ENCODE measurements at regions not wholly inside any gene's neighbourhood (a gene's known extent, or its start where the extent isn't known, plus 50 kb on each side); places are given as distances from the start of the nearest gene placed in this dataset.

- H3K27me3 ChIP-seq (replicated peaks in 2 of 5; ENCODE audit: control insufficient read depth in 4 of 5, insufficient read depth in 5 of 5, low read length in 4 of 5), result no peaks in the 10 kb centered on the region
- no peaks in the 10 kb centered on the region for H3K4me1 ChIP-seq (ENCODE audit: control extremely low read depth in 1 of 4, control insufficient read depth in 4 of 4, insufficient read depth in 4 of 4, low read length in 3 of 4)
- CTCF ChIA-PET, result no interaction called here
- POLR2A ChIA-PET, result no interaction called here
- WGBS (ENCODE audit: insufficient coverage), result no CpG with 5 or more reads among the region's 2 CpGs
- DNase-seq, result no peak
- no peaks in the 10 kb centered on the region for H3K36me3 ChIP-seq (ENCODE audit: control insufficient read depth in 4 of 4, insufficient read depth in 4 of 4, low read length in 3 of 4)
- H3K27ac ChIP-seq (ENCODE audit: insufficient read depth in 1 of 2, low read depth in 1 of 2, low read length in 2 of 2, poor library complexity in 1 of 2, severe bottlenecking in 2 of 2), result no peak overlapping the region
- H3K9me3 ChIP-seq (ENCODE audit: control extremely low read depth in 1 of 5, control insufficient read depth in 4 of 5, insufficient read depth in 2 of 5, low read depth in 1 of 5, low read length in 4 of 5), result peaks cover 0 to 3% (median 0%) of the 10 kb centered on the region in 5 experiments
- no peak overlapping the region for H3K4me3 ChIP-seq (ENCODE audit: control insufficient read depth in 1 of 7, extremely low read depth in 1 of 7, insufficient read depth in 4 of 7, low read depth in 2 of 7, low read length in 6 of 7)
These were observed 697.4 kb downstream of the CBLN2 start for GRCh38 chr18:71846716-71847115.

- ChIA-PET CTCF (interaction anchor here (1.2 kb wide), 1 partner anchor 60 kb away, joined by 3 read pairs; no protein-coding TSS in a partner anchor), POLR2A (no interaction called here)
- no CpG with 5 or more reads among the region's 5 CpGs for WGBS (ENCODE audit: insufficient coverage)
- H3K9me3 ChIP-seq (ENCODE audit: control extremely low read depth in 1 of 5, control insufficient read depth in 4 of 5, insufficient read depth in 2 of 5, low read depth in 1 of 5, low read length in 4 of 5), result peaks cover 0 to 3% (median 0%) of the 10 kb centered on the region in 5 experiments
- no peak for DNase-seq
- H3K4me3 ChIP-seq (ENCODE audit: control insufficient read depth in 1 of 7, extremely low read depth in 1 of 7, insufficient read depth in 4 of 7, low read depth in 2 of 7, low read length in 6 of 7), result no peak overlapping the region
- no peaks in the 10 kb centered on the region for H3K4me1 ChIP-seq (ENCODE audit: control extremely low read depth in 1 of 4, control insufficient read depth in 4 of 4, insufficient read depth in 4 of 4, low read length in 3 of 4)
- no peaks in the 10 kb centered on the region for H3K36me3 ChIP-seq (ENCODE audit: control insufficient read depth in 4 of 4, insufficient read depth in 4 of 4, low read length in 3 of 4)
- no peak overlapping the region for H3K27ac ChIP-seq (ENCODE audit: insufficient read depth in 1 of 2, low read depth in 1 of 2, low read length in 2 of 2, poor library complexity in 1 of 2, severe bottlenecking in 2 of 2)
- no peaks in the 10 kb centered on the region for H3K27me3 ChIP-seq (replicated peaks in 2 of 5; ENCODE audit: control insufficient read depth in 4 of 5, insufficient read depth in 5 of 5, low read length in 4 of 5)
These were observed 699.3 kb downstream of the CBLN2 start for GRCh38 chr18:71844814-71845213.

GRCh38 chr18:71842666-71843065 is 701.5 kb downstream of the CBLN2 start:
- H3K4me1 ChIP-seq (ENCODE audit: control extremely low read depth in 1 of 4, control insufficient read depth in 4 of 4, insufficient read depth in 4 of 4, low read length in 3 of 4), result no peaks in the 10 kb centered on the region
- ChIA-PET CTCF (no interaction called here), POLR2A (no interaction called here)
- no peak for DNase-seq
- no peak overlapping the region for H3K27ac ChIP-seq (ENCODE audit: insufficient read depth in 1 of 2, low read depth in 1 of 2, low read length in 2 of 2, poor library complexity in 1 of 2, severe bottlenecking in 2 of 2)
- H3K4me3 ChIP-seq (ENCODE audit: control insufficient read depth in 1 of 7, extremely low read depth in 1 of 7, insufficient read depth in 4 of 7, low read depth in 2 of 7, low read length in 6 of 7), result no peak overlapping the region
- WGBS (ENCODE audit: insufficient coverage), result 96% methylated on average over 3 of the region's 5 CpGs
- no peaks in the 10 kb centered on the region for H3K27me3 ChIP-seq (replicated peaks in 2 of 5; ENCODE audit: control insufficient read depth in 4 of 5, insufficient read depth in 5 of 5, low read length in 4 of 5)
- H3K36me3 ChIP-seq (ENCODE audit: control insufficient read depth in 4 of 4, insufficient read depth in 4 of 4, low read length in 3 of 4), result no peaks in the 10 kb centered on the region
- peaks cover 0 to 3% (median 0%) of the 10 kb centered on the region in 5 experiments for H3K9me3 ChIP-seq (ENCODE audit: control extremely low read depth in 1 of 5, control insufficient read depth in 4 of 5, insufficient read depth in 2 of 5, low read depth in 1 of 5, low read length in 4 of 5)

- Histone ChIP-seq H3K4me1 (ENCODE audit: control extremely low read depth in 1 of 4, control insufficient read depth in 4 of 4, insufficient read depth in 4 of 4, low read length in 3 of 4) (no peaks in the 10 kb centered on the region), H3K27ac (ENCODE audit: insufficient read depth in 1 of 2, low read depth in 1 of 2, low read length in 2 of 2, poor library complexity in 1 of 2, severe bottlenecking in 2 of 2) (no peak overlapping the region), H3K9me3 (ENCODE audit: control extremely low read depth in 1 of 5, control insufficient read depth in 4 of 5, insufficient read depth in 2 of 5, low read depth in 1 of 5, low read length in 4 of 5) (no peaks in the 10 kb centered on the region), H3K4me3 (ENCODE audit: control insufficient read depth in 1 of 7, extremely low read depth in 1 of 7, insufficient read depth in 4 of 7, low read depth in 2 of 7, low read length in 6 of 7) (no peak overlapping the region), H3K36me3 (ENCODE audit: control insufficient read depth in 4 of 4, insufficient read depth in 4 of 4, low read length in 3 of 4) (no peaks in the 10 kb centered on the region), H3K27me3 (replicated peaks in 2 of 5; ENCODE audit: control insufficient read depth in 4 of 5, insufficient read depth in 5 of 5, low read length in 4 of 5) (no peaks in the 10 kb centered on the region)
- WGBS (ENCODE audit: insufficient coverage), result 83% methylated on average over 1 of the region's 1 CpG
- no peak for DNase-seq
- ChIA-PET POLR2A (no interaction called here), CTCF (no interaction called here)
These were observed 706.6 kb downstream of the CBLN2 start for GRCh38 chr18:71837547-71837946.

GRCh38 chr18:71832946-71833617 is 711.1 kb downstream of the CBLN2 start:
- POLR2A ChIA-PET, result no interaction called here
- CTCF ChIA-PET, result no interaction called here
- Histone ChIP-seq H3K9me3 (ENCODE audit: control extremely low read depth in 1 of 5, control insufficient read depth in 4 of 5, insufficient read depth in 2 of 5, low read depth in 1 of 5, low read length in 4 of 5) (no peaks in the 10 kb centered on the region), H3K36me3 (ENCODE audit: control insufficient read depth in 4 of 4, insufficient read depth in 4 of 4, low read length in 3 of 4) (no peaks in the 10 kb centered on the region), H3K4me3 (ENCODE audit: control insufficient read depth in 1 of 7, extremely low read depth in 1 of 7, insufficient read depth in 4 of 7, low read depth in 2 of 7, low read length in 6 of 7) (no peak overlapping the region), H3K27ac (ENCODE audit: insufficient read depth in 1 of 2, low read depth in 1 of 2, low read length in 2 of 2, poor library complexity in 1 of 2, severe bottlenecking in 2 of 2) (no peak overlapping the region), H3K27me3 (replicated peaks in 2 of 5; ENCODE audit: control insufficient read depth in 4 of 5, insufficient read depth in 5 of 5, low read length in 4 of 5) (no peaks in the 10 kb centered on the region), H3K4me1 (ENCODE audit: control extremely low read depth in 1 of 4, control insufficient read depth in 4 of 4, insufficient read depth in 4 of 4, low read length in 3 of 4) (no peaks in the 10 kb centered on the region)
- 93% methylated on average over 9 of the region's 13 CpGs for WGBS (ENCODE audit: insufficient coverage)
- DNase-seq, result no peak

GRCh38 chr18:71831039-71831438 is 713.1 kb downstream of the CBLN2 start:
- CTCF ChIA-PET, result no interaction called here
- H3K9me3 ChIP-seq (ENCODE audit: control extremely low read depth in 1 of 5, control insufficient read depth in 4 of 5, insufficient read depth in 2 of 5, low read depth in 1 of 5, low read length in 4 of 5), result no peaks in the 10 kb centered on the region
- no peaks in the 10 kb centered on the region for H3K4me1 ChIP-seq (ENCODE audit: control extremely low read depth in 1 of 4, control insufficient read depth in 4 of 4, insufficient read depth in 4 of 4, low read length in 3 of 4)
- no peak overlapping the region for H3K4me3 ChIP-seq (ENCODE audit: control insufficient read depth in 1 of 7, extremely low read depth in 1 of 7, insufficient read depth in 4 of 7, low read depth in 2 of 7, low read length in 6 of 7)
- no peaks in the 10 kb centered on the region for H3K27me3 ChIP-seq (replicated peaks in 2 of 5; ENCODE audit: control insufficient read depth in 4 of 5, insufficient read depth in 5 of 5, low read length in 4 of 5)
- POLR2A ChIA-PET, result no interaction called here
- no peak overlapping the region for H3K27ac ChIP-seq (ENCODE audit: insufficient read depth in 1 of 2, low read depth in 1 of 2, low read length in 2 of 2, poor library complexity in 1 of 2, severe bottlenecking in 2 of 2)
- no peak for DNase-seq
- H3K36me3 ChIP-seq (ENCODE audit: control insufficient read depth in 4 of 4, insufficient read depth in 4 of 4, low read length in 3 of 4), result no peaks in the 10 kb centered on the region

- H3K9me3 ChIP-seq (ENCODE audit: control extremely low read depth in 1 of 5, control insufficient read depth in 4 of 5, insufficient read depth in 2 of 5, low read depth in 1 of 5, low read length in 4 of 5), result no peaks in the 10 kb centered on the region
- 100% methylated on average over 3 of the region's 3 CpGs for WGBS (ENCODE audit: insufficient coverage)
- no peak overlapping the region for H3K4me3 ChIP-seq (ENCODE audit: control insufficient read depth in 1 of 7, extremely low read depth in 1 of 7, insufficient read depth in 4 of 7, low read depth in 2 of 7, low read length in 6 of 7)
- ChIA-PET CTCF (interaction anchor here (0.6 kb wide), 1 partner anchor 829 kb away, joined by 3 read pairs; no protein-coding TSS in a partner anchor), POLR2A (no interaction called here)
- H3K36me3 ChIP-seq (ENCODE audit: control insufficient read depth in 4 of 4, insufficient read depth in 4 of 4, low read length in 3 of 4), result no peaks in the 10 kb centered on the region
- no peaks in the 10 kb centered on the region for H3K27me3 ChIP-seq (replicated peaks in 2 of 5; ENCODE audit: control insufficient read depth in 4 of 5, insufficient read depth in 5 of 5, low read length in 4 of 5)
- no peaks in the 10 kb centered on the region for H3K4me1 ChIP-seq (ENCODE audit: control extremely low read depth in 1 of 4, control insufficient read depth in 4 of 4, insufficient read depth in 4 of 4, low read length in 3 of 4)
- DNase-seq, result no peak
- no peak overlapping the region for H3K27ac ChIP-seq (ENCODE audit: insufficient read depth in 1 of 2, low read depth in 1 of 2, low read length in 2 of 2, poor library complexity in 1 of 2, severe bottlenecking in 2 of 2)
These were observed 716.8 kb downstream of the CBLN2 start for GRCh38 chr18:71827301-71827700.
